Erythroblast (primary cell): ENCODE measurements at regions not wholly inside any gene's neighbourhood (a gene's known extent, or its start where the extent isn't known, plus 50 kb on each side); places are given as distances from the start of the nearest gene placed in this dataset.

Experiments
- GATA1 ChIP-seq: IDR thresholded peaks from 2 replicates; pipeline ENCODE4 v1.6.1; 2011; ENCODE audit warnings: low read depth, mild to moderate bottlenecking, control low read depth, low read length, moderate library complexity
- POLR2A ChIP-seq: IDR thresholded peaks from 2 replicates; pipeline ENCODE4 v1.6.1; 2011; ENCODE audit warnings: mild to moderate bottlenecking, low read length

DNA sequence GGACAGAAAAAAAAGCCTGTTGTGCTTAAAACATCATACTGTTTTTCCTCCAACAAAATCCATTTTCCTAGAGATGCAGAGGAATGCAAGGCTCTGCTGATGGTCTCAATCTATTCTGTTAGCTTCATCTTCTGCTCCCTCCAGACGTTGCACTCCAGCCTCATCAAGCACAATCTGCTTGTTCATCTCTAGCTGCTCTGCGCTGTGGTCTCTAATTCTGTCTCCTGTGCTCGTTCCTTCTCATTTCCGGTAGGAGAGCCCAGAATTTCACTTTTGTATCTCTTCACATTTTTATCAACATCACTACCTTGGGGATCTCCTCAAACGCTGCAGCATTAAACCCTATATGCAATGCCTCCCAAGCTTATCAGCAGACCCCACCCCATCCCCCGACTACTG, 708.9 kb downstream of the RNF144A start:
- no peak for TF ChIP-seq POLR2A
- no peak for TF ChIP-seq GATA1
